Cardiac fibroblast (primary cell): ENCODE measurements at regions not wholly inside any gene's neighbourhood (a gene's known extent, or its start where the extent isn't known, plus 50 kb on each side); places are given as distances from the start of the nearest gene placed in this dataset.
A peak's percentile ranks its signal among the peaks of the same experiment; 100 is the strongest.
"Not testable (repeated sequence)": the region's sequence is repeated elsewhere in the genome, so short reads cannot be mapped to it uniquely, and the experiment has no call there.

Experiments used
- DNase-seq, 2 donors: peaks; one replicate each; pipeline versions ENCODE4 v3.0.0 to v3.0.0-alpha.2; 2010; ENCODE audit warnings: low read depth in 2 of 2
- H3K4me3 ChIP-seq, 2 donors: replicated peaks in 1 of 2; 1 replicate in 1 of 2; 2 replicates in 1 of 2; pipeline ENCODE4 v1.5.1; 2011; ENCODE audit warnings: low read depth in 2 of 2, low read length in 2 of 2, mild to moderate bottlenecking in 2 of 2, moderate library complexity in 1 of 2
- TF ChIP-seq, protein P1 (sequence below): IDR thresholded peaks from one replicate; pipeline ENCODE4 v1.5.1; 2011; ENCODE audit warnings: low read depth, mild to moderate bottlenecking, low read length, inconsistent platforms

DNA sequence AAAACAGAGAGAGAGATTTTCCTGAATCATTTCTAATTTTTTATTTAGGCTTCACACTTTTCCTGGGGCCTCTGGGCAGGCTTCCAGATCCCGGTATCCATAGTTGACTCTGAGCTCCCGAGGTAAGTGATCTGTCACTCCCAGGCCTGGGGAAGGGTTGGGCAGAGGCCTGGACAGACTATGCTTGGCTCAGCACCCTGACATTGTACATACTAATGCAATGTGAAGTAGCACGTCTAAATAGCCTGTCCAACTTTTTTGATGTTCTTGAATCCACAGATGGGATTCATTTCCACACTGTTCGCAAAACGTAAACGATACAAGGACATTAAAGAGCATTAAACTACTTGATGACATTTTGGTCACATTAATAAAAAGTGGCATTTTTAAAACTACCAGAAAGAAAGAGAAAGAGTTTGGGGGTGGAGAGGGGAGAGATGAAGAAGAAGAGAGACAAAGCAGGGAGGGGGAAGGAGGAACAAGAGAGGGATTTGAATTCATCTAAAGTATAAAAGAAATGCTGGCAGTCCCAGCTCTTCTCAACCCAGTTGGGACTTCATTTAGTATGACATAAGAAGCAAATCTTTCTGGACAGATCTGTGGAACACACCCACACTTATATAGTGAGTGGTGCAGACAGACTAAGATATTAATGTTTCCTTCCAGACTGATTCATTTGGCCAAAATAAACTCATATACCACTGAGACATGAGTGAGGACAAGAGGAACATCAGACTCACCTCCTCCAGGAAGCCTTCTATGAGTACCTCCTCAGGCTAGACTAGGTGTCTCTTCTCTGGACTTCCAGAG is 514.2 kb downstream of the SOX6 start:
- TF ChIP-seq, protein P1, sequence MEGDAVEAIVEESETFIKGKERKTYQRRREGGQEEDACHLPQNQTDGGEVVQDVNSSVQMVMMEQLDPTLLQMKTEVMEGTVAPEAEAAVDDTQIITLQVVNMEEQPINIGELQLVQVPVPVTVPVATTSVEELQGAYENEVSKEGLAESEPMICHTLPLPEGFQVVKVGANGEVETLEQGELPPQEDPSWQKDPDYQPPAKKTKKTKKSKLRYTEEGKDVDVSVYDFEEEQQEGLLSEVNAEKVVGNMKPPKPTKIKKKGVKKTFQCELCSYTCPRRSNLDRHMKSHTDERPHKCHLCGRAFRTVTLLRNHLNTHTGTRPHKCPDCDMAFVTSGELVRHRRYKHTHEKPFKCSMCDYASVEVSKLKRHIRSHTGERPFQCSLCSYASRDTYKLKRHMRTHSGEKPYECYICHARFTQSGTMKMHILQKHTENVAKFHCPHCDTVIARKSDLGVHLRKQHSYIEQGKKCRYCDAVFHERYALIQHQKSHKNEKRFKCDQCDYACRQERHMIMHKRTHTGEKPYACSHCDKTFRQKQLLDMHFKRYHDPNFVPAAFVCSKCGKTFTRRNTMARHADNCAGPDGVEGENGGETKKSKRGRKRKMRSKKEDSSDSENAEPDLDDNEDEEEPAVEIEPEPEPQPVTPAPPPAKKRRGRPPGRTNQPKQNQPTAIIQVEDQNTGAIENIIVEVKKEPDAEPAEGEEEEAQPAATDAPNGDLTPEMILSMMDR, result no peak
- DNase-seq, result no peak
- no peak overlapping the region for H3K4me3 ChIP-seq

DNA sequence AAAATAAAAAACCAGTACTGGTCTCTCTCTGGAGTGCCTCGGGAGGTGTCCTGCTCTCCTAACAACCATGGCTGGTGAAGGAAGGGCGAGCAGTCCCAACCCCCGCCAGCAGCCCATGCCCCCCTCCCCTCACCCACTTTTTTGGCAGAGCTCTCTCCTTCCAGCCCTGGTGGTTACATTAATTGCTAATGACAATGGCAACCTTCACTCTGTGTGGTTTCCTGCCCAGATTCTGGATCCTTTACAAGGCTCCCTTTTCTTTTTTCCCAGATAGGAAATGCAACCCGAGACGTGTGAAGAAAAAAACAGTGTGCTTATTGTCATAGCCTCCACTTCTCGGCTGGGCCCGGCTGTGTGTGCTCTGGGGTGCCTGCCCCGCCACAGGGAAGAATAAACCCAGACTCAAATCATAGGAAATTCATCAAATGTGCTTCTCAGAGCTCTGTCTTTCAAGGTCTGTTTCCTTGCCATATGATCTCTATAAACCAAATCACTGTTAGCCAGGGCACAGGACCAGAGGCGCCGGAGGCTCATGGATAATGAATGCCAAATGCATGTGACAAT is 513.0 kb downstream of the SOX6 start:
- no peak overlapping the region for H3K4me3 ChIP-seq
- TF ChIP-seq, protein P1, result no peak
- DNase-seq, result peak in 1 of 2 donors; percentile 45

DNA sequence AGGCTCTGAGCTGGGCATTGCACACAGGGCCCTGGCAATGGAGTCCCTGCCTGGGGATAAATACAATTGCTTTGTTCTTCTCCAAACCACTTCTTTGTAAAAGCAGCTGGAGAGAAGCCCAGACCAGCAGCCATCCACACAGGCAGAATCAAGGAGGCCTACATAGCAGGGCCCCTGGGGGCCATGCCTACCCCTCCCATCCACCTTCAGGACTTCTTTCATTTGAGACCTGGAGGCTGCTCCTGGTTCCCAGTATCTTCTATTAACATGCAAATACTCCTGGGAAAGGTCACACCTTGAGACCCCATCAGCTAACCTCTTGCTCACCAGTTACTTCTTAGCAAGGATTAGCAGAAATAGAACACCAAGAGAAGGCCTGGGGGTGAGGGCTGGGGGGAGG is 511.1 kb downstream of the SOX6 start:
- H3K4me3 ChIP-seq, result no peak overlapping the region
- TF ChIP-seq, protein P1, result no peak
- DNase-seq, result no peak

DNA sequence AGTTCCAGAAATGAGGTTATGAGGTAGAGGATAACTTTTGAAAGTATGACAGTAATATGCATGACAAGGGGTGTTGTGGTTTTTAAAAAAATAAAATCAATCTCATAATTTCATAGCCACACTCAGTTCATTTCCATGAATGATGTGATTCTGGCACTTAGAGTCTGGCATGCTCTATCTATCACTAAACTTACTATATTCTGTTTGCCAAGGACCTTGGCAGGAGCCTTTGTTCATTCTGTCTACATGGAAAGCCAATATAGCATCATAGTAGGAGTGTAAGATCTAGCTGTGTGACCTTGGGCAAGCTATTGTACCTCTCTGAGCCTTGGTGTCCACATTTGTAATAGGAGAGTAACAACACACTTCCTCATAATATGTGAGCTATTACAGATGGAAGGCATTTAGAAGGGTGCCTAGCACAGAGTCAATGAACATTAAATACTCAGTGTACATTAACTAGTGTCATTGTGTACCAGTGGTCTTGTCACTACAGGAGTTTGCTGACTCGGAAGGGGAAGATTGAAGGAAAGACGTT is 507.6 kb downstream of the SOX6 start:
- TF ChIP-seq, protein P1, result no peak
- no peak for DNase-seq
- no peak overlapping the region for H3K4me3 ChIP-seq

DNA sequence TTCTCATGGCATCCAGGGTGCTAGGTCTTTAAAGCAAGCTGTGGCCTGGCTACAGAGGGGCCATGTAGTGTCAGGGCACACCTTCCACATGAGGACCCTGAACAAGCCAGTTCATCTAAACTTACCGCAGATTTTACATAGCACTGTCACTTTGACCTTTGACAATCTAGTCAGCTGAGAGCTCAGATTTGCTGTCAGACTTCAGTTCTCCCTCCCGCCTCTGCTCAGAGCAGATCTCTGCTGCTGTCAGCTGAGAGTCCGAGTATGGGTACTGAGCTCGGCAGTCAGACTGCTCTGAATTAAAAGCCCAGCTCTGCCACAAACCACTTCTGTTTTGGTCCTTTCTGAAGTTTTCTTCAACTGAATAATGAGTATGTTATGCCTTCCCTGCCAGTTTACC is 507.1 kb downstream of the SOX6 start:
- TF ChIP-seq, protein P1, result no peak
- no peak for DNase-seq

DNA sequence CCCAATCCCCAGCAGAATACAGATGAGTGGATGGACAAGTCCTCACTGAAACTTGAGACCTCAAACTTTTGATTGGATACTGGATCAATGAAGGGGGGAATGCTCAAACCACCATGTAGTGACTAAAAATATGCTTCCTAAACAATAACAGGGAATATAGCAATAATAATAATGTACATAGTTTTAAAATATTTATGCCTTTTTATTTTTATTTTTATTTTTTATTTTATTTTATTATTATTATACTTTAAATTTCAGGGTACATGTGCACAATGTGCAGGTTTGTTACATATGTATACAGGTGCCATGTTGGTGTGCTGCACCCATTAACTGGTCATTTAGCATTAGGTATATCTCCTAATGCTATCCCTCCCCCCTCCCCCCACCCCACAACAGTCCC is 506.0 kb downstream of the SOX6 start:
- H3K4me3 ChIP-seq, DNase-seq: not testable (repeated sequence)

More for the DNA sequence above, 507.1 kb downstream of the SOX6 start:
- no peak overlapping the region for H3K4me3 ChIP-seq

DNA sequence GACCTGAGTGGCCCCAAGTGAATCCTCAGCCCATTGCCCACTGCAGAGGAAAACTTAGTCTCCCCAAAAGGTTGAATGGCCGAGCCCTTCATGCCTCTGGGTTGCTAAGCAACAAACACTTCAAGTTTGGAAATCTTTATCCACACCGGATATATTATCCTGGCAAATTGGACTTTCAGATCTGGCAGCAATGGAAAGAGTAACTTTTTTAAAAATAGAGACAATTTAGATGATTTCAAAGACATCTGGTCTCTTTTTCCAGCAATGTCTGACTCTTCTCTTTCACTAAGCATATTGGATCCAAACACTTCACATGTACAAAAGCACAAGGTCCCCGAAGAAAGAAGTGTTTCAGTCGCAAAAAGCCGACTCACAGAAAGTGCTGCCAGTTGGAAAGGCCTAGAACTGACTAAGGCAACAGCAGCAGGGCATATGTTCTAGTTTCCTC is 505.3 kb downstream of the SOX6 start:
- TF ChIP-seq, protein P1, result no peak
- H3K4me3 ChIP-seq, result no peak overlapping the region
- DNase-seq, result peak in 1 of 2 donors; percentile 46
